ENCODE measurements at regions not wholly inside any gene's neighbourhood (a gene's known extent, or its start where the extent isn't known, plus 50 kb on each side); places are given as distances from the start of the nearest gene placed in this dataset.

- TF ChIP-seq SUZ12 (IDR thresholded peaks at IDR 0.05) (no peak), TARDBP (IDR thresholded peaks at IDR 0.05) (no peak), BHLHE40 (IDR thresholded peaks at IDR 0.05; ENCODE audit: borderline replicate concordance) (no peak), HDGF (IDR thresholded peaks at IDR 0.05; ENCODE audit: borderline replicate concordance) (no peak), FOXK2 (IDR thresholded peaks at IDR 0.05) (no peak), FOXA1 (IDR thresholded peaks at IDR 0.05) (no peak), ELF4 (IDR thresholded peaks at IDR 0.05) (no peak)
These were observed 225.3 kb upstream of the THUMPD2 start for GRCh38 chr2:40004336-40004735.
